Stomach (tissue), 8 donors: ENCODE measurements at regions not wholly inside any gene's neighbourhood (a gene's known extent, or its start where the extent isn't known, plus 50 kb on each side); places are given as distances from the start of the nearest gene placed in this dataset.

Source experiments
- DNase-seq, 2 donors: peaks; one replicate each; pipeline versions ENCODE4 v3.0.0 to v3.0.0-alpha.2; 2013 to 2019
- H3K27ac ChIP-seq, 5 donors: fragments of 200-600 bp in 4 of 5; sonication (generic) in 4 of 5; one replicate each; pipeline ENCODE4 v1.5.1; 2013 to 2019; ENCODE audit warnings: mild to moderate bottlenecking in 1 of 5, moderate library complexity in 1 of 5
- H3K27me3 ChIP-seq, 3 donors: fragments of 200-600 bp; sonication (generic); one replicate each; pipeline ENCODE4 v1.5.1; 2017 to 2019; ENCODE audit warnings: mixed run types in 1 of 3
- H3K36me3 ChIP-seq, 4 donors: fragments of 200-600 bp; sonication (generic); 1 replicate in 3 of 4; 2 replicates in 1 of 4; pipeline ENCODE4 v1.5.1; 2016 to 2019
- H3K4me1 ChIP-seq, 4 donors: fragments of 200-600 bp; sonication (generic); one replicate each; pipeline ENCODE4 v1.5.1; 2016 to 2019
- H3K4me3 ChIP-seq, 4 donors: fragments of 200-600 bp; sonication (generic) in 3 of 4; one replicate each; pipeline ENCODE4 v1.5.1; 2016 to 2019; ENCODE audit warnings: mild to moderate bottlenecking in 1 of 4
- H3K9me3 ChIP-seq, 4 donors: fragments of 200-600 bp; sonication (generic); one replicate each; pipeline ENCODE4 v1.5.1; 2016 to 2019
- EP300 ChIP-seq: sonication (generic); formaldehyde crosslinking; IDR thresholded peaks from one replicate; pipeline ENCODE4 v1.6.1; 2017; ENCODE audit warnings: antibody characterized with exemption
- POLR2A ChIP-seq, 4 donors: fragments of 450-650 bp; IDR thresholded peaks; one replicate each; pipeline ENCODE4 v1.6.1; 2016; ENCODE audit warnings: antibody characterized with exemption in 4 of 4, control low read depth in 2 of 4, mild to moderate bottlenecking in 1 of 4, moderate library complexity in 1 of 4
- POLR2AphosphoS5 ChIP-seq, 3 donors: sonication (generic); formaldehyde crosslinking; IDR thresholded peaks; one replicate each; pipeline ENCODE4 v1.6.1; 2016; ENCODE audit warnings: antibody characterized with exemption in 3 of 3
- WGBS, 5 donors: extraction: QIAGEN DNeasy Blood & Tissue Kit in 3 of 5; methylation state at CpG; one replicate each; pipeline versions ENCODE4 v1.1.5 to v1.1.7; 2013 to 2018; 5-methylcytosine and 5-hydroxymethylcytosine counted together
- intact Hi-C: fragments of 100-400 bp; cut with DNase I; formaldehyde crosslinking; loops from one replicate; pipeline ENCODE4 v1.15.1; 2023; ENCODE audit warnings: low total_unique reads
- TF ChIP-seq, protein P1 (sequence below), 7 experiments: fragments of 450-650 bp in 4 of 7; fragments of 200-600 bp in 3 of 7; sonication (generic) in 3 of 7; IDR thresholded peaks; one replicate each; pipeline ENCODE4 v1.5.1; 2016 to 2019; ENCODE audit warnings: antibody characterized with exemption in 7 of 7, control low read depth in 2 of 7, mild to moderate bottlenecking in 1 of 7
- donor health status: healthy with polysubstance abuse.
- donor health status: Bipolar disorder and iron deficiency.
- donor health status: healthy.

DNA sequence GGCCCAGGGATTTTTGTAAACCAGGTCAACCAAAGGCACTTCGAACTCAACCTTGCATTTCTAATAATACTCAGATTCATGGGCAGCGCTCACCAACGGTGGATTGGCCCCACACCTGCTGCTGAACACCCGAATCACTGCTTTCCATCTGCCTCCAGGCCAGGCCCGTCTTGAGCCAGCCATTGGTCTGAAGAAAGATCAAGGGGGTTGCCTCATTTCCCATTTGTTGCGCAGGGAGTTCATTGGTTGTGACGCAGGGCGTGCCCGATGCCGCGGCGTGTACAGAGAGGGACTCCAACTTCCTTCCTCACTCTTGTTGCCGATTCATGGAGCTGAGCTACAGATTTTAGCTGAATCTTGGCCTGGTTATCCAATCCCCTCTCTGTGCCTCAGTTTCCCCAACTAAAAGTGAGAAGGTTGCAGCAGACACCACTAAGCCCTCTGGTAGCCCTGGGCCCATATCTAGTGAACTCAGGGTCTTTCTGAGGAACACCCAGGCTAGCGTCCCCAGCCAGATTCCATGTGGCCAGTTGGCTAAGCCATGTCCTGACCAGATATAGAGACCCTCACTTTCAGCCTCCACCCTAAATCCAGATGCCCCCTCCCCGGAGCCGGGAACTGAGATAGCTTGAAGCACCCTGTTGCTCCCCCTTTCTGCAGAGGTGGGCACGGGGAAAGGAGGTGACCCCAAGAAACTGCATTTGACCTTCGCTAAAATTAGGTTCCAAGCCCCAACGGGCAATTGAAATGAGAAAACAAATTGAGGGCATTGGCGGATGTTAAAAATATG lies 60.9 kb upstream of the HPCAL1 start:
- no peak for DNase-seq
- Histone ChIP-seq H3K9me3 (no peaks in the 10 kb centered on the region), H3K4me3 (no peak overlapping the region), H3K27me3 (no peaks in the 10 kb centered on the region), H3K36me3 (no peaks in the 10 kb centered on the region), H3K4me1 (peaks cover 0 to 16% (median 9%) of the 10 kb centered on the region in 4 donors), H3K27ac (no peak overlapping the region)
- 88 to 92% (median 90%) methylated on average over 13 to 20 of the region's 20 CpGs for WGBS, 5 donors
- intact Hi-C loops: no loop called here
- TF ChIP-seq, protein P1, sequence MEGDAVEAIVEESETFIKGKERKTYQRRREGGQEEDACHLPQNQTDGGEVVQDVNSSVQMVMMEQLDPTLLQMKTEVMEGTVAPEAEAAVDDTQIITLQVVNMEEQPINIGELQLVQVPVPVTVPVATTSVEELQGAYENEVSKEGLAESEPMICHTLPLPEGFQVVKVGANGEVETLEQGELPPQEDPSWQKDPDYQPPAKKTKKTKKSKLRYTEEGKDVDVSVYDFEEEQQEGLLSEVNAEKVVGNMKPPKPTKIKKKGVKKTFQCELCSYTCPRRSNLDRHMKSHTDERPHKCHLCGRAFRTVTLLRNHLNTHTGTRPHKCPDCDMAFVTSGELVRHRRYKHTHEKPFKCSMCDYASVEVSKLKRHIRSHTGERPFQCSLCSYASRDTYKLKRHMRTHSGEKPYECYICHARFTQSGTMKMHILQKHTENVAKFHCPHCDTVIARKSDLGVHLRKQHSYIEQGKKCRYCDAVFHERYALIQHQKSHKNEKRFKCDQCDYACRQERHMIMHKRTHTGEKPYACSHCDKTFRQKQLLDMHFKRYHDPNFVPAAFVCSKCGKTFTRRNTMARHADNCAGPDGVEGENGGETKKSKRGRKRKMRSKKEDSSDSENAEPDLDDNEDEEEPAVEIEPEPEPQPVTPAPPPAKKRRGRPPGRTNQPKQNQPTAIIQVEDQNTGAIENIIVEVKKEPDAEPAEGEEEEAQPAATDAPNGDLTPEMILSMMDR (IDR thresholded peaks at IDR 0.05): no peak

DNA sequence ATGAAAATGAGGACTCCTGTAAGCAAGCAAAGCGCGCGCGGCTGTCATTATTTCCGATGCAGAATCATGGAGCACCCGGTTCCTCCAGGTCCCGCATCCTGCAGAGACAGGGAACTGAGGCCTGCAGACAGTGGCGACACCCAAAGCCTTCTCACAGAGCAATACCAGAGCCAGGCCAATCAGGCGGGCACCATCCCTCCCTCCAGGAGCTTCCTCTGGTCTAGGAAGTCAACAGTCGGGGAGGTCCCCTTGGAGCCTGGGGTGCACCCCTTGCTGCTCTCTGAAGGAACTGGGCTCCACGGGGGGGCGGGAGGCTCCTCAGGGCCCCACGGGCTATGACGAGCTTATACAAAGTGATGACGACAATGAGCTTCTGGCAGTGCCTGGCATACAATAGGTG lies 60.3 kb upstream of the HPCAL1 start:
- DNase-seq: no peak
- WGBS, 5 donors: 88 to 97% (median 95%) methylated on average over 15 of the region's 15 CpGs
- no peak overlapping the region for H3K4me3 ChIP-seq
- H3K9me3 ChIP-seq: no peaks in the 10 kb centered on the region
- H3K36me3 ChIP-seq: no peaks in the 10 kb centered on the region
- intact Hi-C loops: no loop called here
- TF ChIP-seq POLR2AphosphoS5 (IDR thresholded peaks at IDR 0.05): no peak
- TF ChIP-seq EP300: no peak
- TF ChIP-seq POLR2A (IDR thresholded peaks at IDR 0.05): no peak
- TF ChIP-seq, protein P1 (IDR thresholded peaks at IDR 0.05): no peak
- no peaks in the 10 kb centered on the region for H3K27me3 ChIP-seq
- H3K4me1 ChIP-seq: peaks cover 0 to 16% (median 9%) of the 10 kb centered on the region in 4 donors
- no peak overlapping the region for H3K27ac ChIP-seq

DNA sequence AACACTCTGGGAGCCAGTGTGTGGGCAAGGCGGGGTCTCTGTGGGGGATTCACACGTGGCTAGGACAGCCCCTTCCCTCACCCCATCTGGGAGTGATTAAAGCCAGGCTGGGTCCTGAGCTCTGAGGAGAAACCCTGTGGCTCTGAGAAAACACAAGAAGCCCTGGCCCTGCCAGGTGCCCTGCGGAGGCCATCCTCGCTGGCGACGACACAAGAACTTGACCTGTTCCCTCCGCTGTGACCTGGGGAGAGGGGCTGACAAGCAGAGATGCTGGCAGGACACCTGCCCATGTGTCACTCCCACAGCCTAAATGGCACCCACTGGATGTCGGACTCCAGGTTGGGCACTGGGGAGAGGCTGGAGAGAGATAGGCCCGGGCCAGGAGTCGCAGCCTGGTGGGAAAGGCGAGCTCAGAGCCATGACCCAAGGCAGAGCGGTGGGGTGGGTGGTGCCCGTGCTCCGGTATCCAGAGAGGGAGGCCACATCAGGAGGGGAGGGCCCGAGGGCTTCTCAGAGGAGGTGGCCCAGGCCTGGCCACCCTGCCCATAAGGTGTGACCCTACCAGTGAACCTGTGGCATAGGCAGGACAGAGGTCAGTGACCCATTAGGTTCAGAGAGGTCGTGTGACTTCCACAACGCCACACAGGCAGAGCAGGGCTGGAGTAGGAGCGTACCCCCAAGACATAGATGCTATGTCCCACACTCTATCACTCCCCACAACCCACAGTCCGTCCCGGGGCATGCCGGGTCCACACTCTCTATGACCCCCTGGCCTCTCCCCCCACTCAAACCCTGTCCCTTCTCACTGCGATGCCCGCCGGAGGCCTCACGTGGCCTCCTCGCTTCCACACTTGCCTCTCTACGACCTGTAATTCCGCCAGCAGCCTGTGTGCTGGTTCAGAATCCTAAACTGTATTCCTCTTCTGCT lies 59.4 kb upstream of the HPCAL1 start:
- no peak for DNase-seq
- H3K4me1 ChIP-seq: peaks cover 0 to 16% (median 9%) of the 10 kb centered on the region in 4 donors
- intact Hi-C loops: no loop called here

DNA sequence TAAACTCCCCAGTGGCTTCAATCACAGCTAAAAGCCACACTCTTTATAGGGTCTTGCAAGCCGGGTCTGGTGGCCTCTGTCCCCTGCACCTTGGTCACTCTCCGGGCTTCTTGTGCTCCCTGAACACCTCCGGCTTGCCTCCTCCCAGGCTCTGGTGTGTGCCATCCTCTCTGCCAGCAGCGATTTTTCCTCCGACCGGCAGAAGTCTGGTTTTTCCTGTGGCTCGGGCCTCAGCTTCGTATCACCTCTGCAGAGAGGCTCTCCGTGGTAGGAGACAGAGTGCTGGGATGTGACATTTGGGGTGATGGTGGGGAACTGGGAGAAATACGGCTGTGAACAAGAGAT lies 58.8 kb upstream of the HPCAL1 start:
- Histone ChIP-seq H3K27me3 (no peaks in the 10 kb centered on the region), H3K27ac (no peak overlapping the region), H3K9me3 (no peaks in the 10 kb centered on the region), H3K4me3 (no peak overlapping the region), H3K4me1 (peaks cover 0 to 16% (median 9%) of the 10 kb centered on the region in 4 donors), H3K36me3 (no peaks in the 10 kb centered on the region)
- 73 to 91% (median 87%) methylated on average over 10 of the region's 10 CpGs for WGBS, 5 donors
- intact Hi-C loops: no loop called here
- TF ChIP-seq EP300 (no peak), POLR2AphosphoS5 (IDR thresholded peaks at IDR 0.05) (no peak), POLR2A (IDR thresholded peaks at IDR 0.05) (no peak)
- TF ChIP-seq, protein P1 (IDR thresholded peaks at IDR 0.05): no peak
- no peak for DNase-seq

More for the DNA sequence above, 59.4 kb upstream of the HPCAL1 start:
- Histone ChIP-seq H3K27ac (no peak overlapping the region), H3K9me3 (no peaks in the 10 kb centered on the region), H3K4me3 (no peak overlapping the region), H3K27me3 (no peaks in the 10 kb centered on the region), H3K36me3 (no peaks in the 10 kb centered on the region)
- no peak for TF ChIP-seq POLR2A (IDR thresholded peaks at IDR 0.05)
- WGBS, 5 donors: 84 to 93% (median 92%) methylated on average over 27 to 28 of the region's 28 CpGs
